ENCODE measurements at regions not wholly inside any gene's neighbourhood (a gene's known extent, or its start where the extent isn't known, plus 50 kb on each side); places are given as distances from the start of the nearest gene placed in this dataset.

DNA sequence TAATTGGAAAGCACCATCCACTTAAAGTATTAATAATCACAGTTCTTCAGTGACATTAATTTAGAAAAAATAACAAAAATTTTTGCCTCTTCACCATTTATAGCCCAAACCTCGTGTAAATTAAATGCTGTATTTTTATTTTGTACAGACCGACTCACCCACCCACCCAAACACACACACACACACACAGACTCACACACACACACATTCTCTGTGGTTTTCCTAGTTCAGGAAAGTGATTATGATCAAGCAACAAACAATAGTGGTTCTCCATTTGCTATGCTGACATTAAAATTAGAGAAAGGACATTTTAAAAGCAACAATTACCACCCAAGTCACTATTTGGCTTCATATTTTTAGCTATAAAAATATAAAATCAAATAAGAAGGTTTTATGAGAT is 112.5 kb upstream of the FLRT2 start:
- TF ChIP-seq ELF4 (IDR thresholded peaks at IDR 0.05): no peak
- TF ChIP-seq CTBP1 (IDR thresholded peaks at IDR 0.05; ENCODE audit: borderline replicate concordance): no peak
- no peak for TF ChIP-seq ARNT (IDR thresholded peaks at IDR 0.05)
- TF ChIP-seq SP1 (IDR thresholded peaks at IDR 0.05): no peak
- no peak for TF ChIP-seq FOXM1 (IDR thresholded peaks at IDR 0.05; ENCODE audit: borderline replicate concordance)
- no peak for TF ChIP-seq BHLHE40 (IDR thresholded peaks at IDR 0.05; ENCODE audit: borderline replicate concordance)
